ENCODE measurements at regions not wholly inside any gene's neighbourhood (a gene's known extent, or its start where the extent isn't known, plus 50 kb on each side); places are given as distances from the start of the nearest gene placed in this dataset.

DNA sequence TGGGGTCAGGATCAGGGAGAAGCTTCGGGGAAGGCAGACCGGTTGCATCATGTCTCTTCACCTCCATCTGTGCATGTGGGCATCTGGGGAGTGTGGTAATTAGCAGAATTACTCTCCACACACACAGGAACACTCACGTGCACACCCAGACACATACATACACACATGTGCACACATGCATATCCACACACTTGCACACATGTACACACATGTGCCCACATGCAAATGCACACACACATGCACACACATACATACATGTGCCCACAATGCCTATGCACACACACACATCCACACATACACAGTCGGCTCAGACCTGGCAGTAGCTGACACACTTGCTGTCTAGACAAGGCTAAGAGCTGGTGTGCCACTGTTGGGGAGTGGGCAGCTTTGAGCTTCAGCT, 212.3 kb upstream of the PMEPA1 start:
- no peak for ATAC-seq
- peak overlapping the region in 1 of 2 experiments; percentile 21; a peak in 1 of 6 replicates for H3K27ac ChIP-seq
- no peak for FAIRE-seq
- 68% methylated on average over 4 of the region's 4 CpGs for WGBS (ENCODE audit: missing lambda C conversion rate)
- no peak overlapping the region for H3K4me3 ChIP-seq
- H3K4me1 ChIP-seq = no peaks in the 10 kb centered on the region; the same call in 2 of the 3 replicates
- no peak for TF ChIP-seq NPAS2 (CRISPR knock-in tag; IDR thresholded peaks at IDR 0.05; ENCODE audit: borderline replicate concordance)
- TF ChIP-seq JUN (IDR thresholded peaks at IDR 0.05) = no peak
- TF ChIP-seq ZNF302 (CRISPR knock-in tag; IDR thresholded peaks at IDR 0.05) = no peak
- TF ChIP-seq FOXS1 (CRISPR knock-in tag; IDR thresholded peaks at IDR 0.05) = no peak
- no peak for TF ChIP-seq EP300 (IDR thresholded peaks at IDR 0.05)
- TF ChIP-seq MYC (IDR thresholded peaks at IDR 0.05; ENCODE audit: borderline replicate concordance, low read length) = no peak
- TF ChIP-seq GATA3 (IDR thresholded peaks at IDR 0.05; ENCODE audit: borderline replicate concordance) = no peak
- TF ChIP-seq TP53 (CRISPR knock-in tag; IDR thresholded peaks at IDR 0.05) = no peak
- no peak for TF ChIP-seq CHD4 (IDR thresholded peaks at IDR 0.05; ENCODE audit: borderline replicate concordance)
- TF ChIP-seq NFE2L2 (conservative IDR thresholded peaks at IDR 0.05; ENCODE audit: low read length) = no peak
- TF ChIP-seq FOSB (CRISPR knock-in tag; IDR thresholded peaks at IDR 0.05) = no peak
- no peak for TF ChIP-seq RFX5 (IDR thresholded peaks at IDR 0.05)
- no peak for TF ChIP-seq HEYL (CRISPR knock-in tag; IDR thresholded peaks at IDR 0.05)
- no peak overlapping the region for H3K4me2 ChIP-seq
- no peak for DNase-seq (ENCODE audit: low read depth in 1 of 2, low spot score in 1 of 2)
- H3K9me3 ChIP-seq = peaks cover 11% of the 10 kb centered on the region
- CTCF ChIA-PET = no interaction called here
- POLR2A ChIA-PET = no interaction called here

- 83% methylated on average over 8 of the region's 8 CpGs for WGBS (ENCODE audit: missing lambda C conversion rate)
- DNase-seq (ENCODE audit: low read depth in 1 of 2, low spot score in 1 of 2) (no peak), FAIRE-seq (no peak), ATAC-seq (no peak)
- H3K9me3 ChIP-seq = peaks cover 8% of the 10 kb centered on the region
- no peak overlapping the region for H3K4me2 ChIP-seq
- no peaks in the 10 kb centered on the region; the same call in 2 of the 3 replicates for H3K4me1 ChIP-seq
- no peak overlapping the region for H3K4me3 ChIP-seq
- POLR2A ChIA-PET = no interaction called here
- H3K27ac ChIP-seq = peak overlapping the region in 1 of 2 experiments; percentile 21; a peak in 1 of 6 replicates
- TF ChIP-seq CEBPB (IDR thresholded peaks at IDR 0.05) (no peak), RARB (CRISPR knock-in tag; IDR thresholded peaks at IDR 0.05) (no peak), NR3C1 (IDR thresholded peaks at IDR 0.05) (no peak), POLR2A (IDR thresholded peaks at IDR 0.05; ENCODE audit: low read length) (no peak), MAFK (IDR thresholded peaks at IDR 0.05; ENCODE audit: partially characterized antibody) (no peak), MAX (IDR thresholded peaks at IDR 0.05) (no peak), KDM1A (IDR thresholded peaks at IDR 0.05; ENCODE audit: low read depth) (no peak), MYC (IDR thresholded peaks at IDR 0.05; ENCODE audit: borderline replicate concordance, low read length) (no peak), JUN (IDR thresholded peaks at IDR 0.05) (no peak), EP300 (IDR thresholded peaks at IDR 0.05) (no peak), HDAC2 (IDR thresholded peaks at IDR 0.05) (no peak), ZC3H11A (IDR thresholded peaks at IDR 0.05) (no peak), PHF8 (IDR thresholded peaks at IDR 0.05; ENCODE audit: borderline replicate concordance, low read depth) (no peak)
- TF ChIP-seq, protein P1, sequence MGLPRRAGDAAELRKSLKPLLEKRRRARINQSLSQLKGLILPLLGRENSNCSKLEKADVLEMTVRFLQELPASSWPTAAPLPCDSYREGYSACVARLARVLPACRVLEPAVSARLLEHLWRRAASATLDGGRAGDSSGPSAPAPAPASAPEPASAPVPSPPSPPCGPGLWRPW (IDR thresholded peaks at IDR 0.05) = no peak
- CTCF ChIA-PET = no interaction called here
Observed at GRCh38 chr20:57921676-57922075, 211.9 kb upstream of the PMEPA1 start.

GRCh38 chr20:57920971-57921370, 211.2 kb upstream of the PMEPA1 start:
- Histone ChIP-seq H3K4me3 (no peak overlapping the region), H3K9me3 (0 out of 3 replicates have a peak, but pooled peaks cover 5% of the 10 kb centered on the region), H3K4me2 (no peak overlapping the region), H3K27ac (0 out of 6 replicates have a peak overlapping the region, but pooled peaks of 1 of the 2 experiments have one; percentile 10), H3K4me1 (no peaks in the 10 kb centered on the region; the same call in 2 of the 3 replicates)
- DNase-seq (ENCODE audit: low read depth in 1 of 2, low spot score in 1 of 2) (no peak), ATAC-seq (no peak), FAIRE-seq (no peak)
- TF ChIP-seq CBX8 (IDR thresholded peaks at IDR 0.05) (no peak), CHD4 (IDR thresholded peaks at IDR 0.05; ENCODE audit: borderline replicate concordance) (no peak), KDM5A (IDR thresholded peaks at IDR 0.05) (no peak), MAFK (IDR thresholded peaks at IDR 0.05; ENCODE audit: partially characterized antibody) (no peak), CEBPB (IDR thresholded peaks at IDR 0.05) (no peak), HOXA7 (CRISPR knock-in tag; IDR thresholded peaks at IDR 0.05) (no peak), CTCF (IDR thresholded peaks at IDR 0.05) (no peak), MAX (IDR thresholded peaks at IDR 0.05) (no peak), RAD21 (conservative IDR thresholded peaks at IDR 0.05 in 1 of 2, IDR thresholded peaks at IDR 0.05 in 1 of 2) (no peak), TFCP2L1 (CRISPR knock-in tag; IDR thresholded peaks at IDR 0.05) (no peak), MYC (IDR thresholded peaks at IDR 0.05; ENCODE audit: borderline replicate concordance, low read length) (no peak), ESRRA (IDR thresholded peaks at IDR 0.05; ENCODE audit: borderline replicate concordance, low read length) (no peak)
- TF ChIP-seq, protein P2, sequence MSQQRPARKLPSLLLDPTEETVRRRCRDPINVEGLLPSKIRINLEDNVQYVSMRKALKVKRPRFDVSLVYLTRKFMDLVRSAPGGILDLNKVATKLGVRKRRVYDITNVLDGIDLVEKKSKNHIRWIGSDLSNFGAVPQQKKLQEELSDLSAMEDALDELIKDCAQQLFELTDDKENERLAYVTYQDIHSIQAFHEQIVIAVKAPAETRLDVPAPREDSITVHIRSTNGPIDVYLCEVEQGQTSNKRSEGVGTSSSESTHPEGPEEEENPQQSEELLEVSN (IDR thresholded peaks at IDR 0.05; ENCODE audit: borderline replicate concordance, low read depth) = no peak
- ChIA-PET CTCF (no interaction called here), POLR2A (no interaction called here)
- 76% methylated on average over 6 of the region's 6 CpGs for WGBS (ENCODE audit: missing lambda C conversion rate)

Measured in A549 (cell line).